CD4-positive, alpha-beta T cell treated with Interferon alpha-2 for 1 hour (primary cell): ENCODE measurements at regions not wholly inside any gene's neighbourhood (a gene's known extent, or its start where the extent isn't known, plus 50 kb on each side); places are given as distances from the start of the nearest gene placed in this dataset.
"Not testable (repeated sequence)": the region's sequence is repeated elsewhere in the genome, so short reads cannot be mapped to it uniquely, and the experiment has no call there.

Source experiments
- DNase-seq, 2 donors: peaks; one replicate each; pipeline ENCODE4 v3.0.0-alpha.2; 2020 to 2022

DNA sequence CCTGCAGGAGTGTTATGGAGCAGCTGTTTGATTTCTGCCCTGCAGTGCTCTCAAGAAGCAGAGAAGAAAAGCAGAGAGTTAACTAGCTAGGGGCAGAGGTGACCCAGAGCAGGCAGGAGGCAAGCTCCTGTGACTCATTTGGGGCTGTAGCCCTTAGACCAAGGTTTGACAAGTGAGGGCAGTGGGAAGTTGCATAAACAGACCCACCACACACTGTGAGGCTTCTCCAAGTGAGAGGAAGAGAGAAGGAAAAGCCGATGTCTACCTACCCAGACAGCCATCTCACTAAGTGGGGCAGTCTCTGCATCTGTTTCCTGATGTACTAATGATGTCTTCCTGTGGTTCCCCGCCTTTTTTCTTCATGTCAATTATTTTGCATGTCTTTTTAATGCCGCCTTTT lies 159.9 kb upstream of the NR5A2 start:
- DNase-seq, result no peak

DNA sequence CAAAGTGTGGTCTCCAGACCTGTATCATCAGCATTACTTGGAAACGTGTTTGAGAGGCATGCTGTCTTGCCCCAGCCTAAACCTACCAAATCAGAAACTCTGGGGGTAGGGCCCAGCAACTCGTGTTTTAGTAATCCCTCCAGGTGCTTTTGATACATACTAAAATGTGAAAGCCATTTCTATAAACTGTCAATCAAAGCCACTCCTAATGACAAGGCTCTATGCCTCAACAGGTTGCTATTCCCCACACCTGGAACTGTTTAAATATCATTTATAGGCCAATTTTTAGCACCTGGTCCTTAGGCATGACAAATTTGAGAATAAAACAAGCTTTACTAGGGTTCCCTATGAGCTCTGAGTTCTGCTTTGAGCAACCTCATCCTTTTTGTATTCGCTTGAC lies 158.7 kb upstream of the NR5A2 start:
- DNase-seq, result no peak

DNA sequence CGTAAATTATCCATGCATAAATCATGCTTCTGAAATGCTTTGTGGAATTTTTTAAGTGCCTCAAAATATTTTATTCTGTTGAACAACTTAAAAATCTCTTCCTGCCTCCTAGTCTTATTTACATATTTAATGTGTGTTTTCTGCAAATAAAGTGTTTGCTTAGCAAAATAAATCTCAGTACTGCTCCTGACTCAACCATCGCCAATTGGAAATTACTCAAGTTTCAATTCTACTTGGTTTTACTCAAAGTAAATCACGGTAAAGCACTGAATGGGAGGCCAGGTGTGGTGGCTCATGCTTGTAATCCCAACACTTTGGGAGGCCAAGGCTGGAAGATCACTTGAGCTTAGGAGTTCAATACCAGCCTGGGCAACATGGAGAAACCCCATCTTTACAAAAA lies 152.2 kb upstream of the NR5A2 start:
- no peak for DNase-seq

GRCh38 chr1:199875856-199876255 lies 151.7 kb upstream of the NR5A2 start:
- DNase-seq, result no peak

- DNase-seq, result no peak
Measured at GRCh38 chr1:199877526-199878384, 149.8 kb upstream of the NR5A2 start.

DNA sequence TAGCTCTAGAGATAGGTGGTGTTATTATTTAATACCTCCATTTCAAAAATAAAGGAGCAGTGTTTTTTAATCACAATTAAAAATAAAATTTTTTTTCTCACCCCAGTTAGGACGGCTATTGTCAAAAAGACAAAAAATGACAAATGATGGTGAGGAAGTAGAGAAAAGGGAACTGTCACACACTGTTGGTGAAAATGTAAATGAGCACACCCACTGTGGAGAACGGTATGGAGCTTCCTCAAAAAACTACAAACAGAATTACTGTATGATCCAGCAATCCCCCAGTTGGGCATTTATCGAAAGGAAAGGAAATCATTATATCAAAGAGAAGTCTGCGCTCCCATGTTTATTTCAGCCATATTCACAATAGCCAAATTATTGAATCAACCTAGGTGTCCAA lies 148.7 kb upstream of the NR5A2 start:
- no peak for DNase-seq

DNA sequence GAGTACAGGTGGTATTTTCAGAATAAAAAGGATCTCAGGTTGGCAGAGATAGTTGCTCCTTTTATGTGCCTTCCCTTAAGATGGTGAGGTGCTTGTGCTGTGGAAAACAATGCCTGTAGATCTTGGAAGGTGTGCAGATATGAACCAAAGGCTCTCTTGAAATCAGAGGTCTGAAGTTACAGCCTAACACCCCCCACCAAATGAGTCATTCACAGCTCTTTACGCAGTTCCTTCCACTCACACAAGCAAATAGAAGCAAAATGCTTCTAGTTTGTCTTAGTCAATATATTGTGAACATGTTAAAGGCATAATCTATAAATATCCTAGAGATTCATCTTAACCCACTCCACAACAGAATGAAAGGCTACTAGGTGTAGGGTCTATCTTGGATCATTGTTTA lies 128.9 kb upstream of the NR5A2 start:
- DNase-seq, result no peak

GRCh38 chr1:199901341-199901740 lies 126.2 kb upstream of the NR5A2 start:
- no peak for DNase-seq

- DNase-seq, result no peak
Measured at GRCh38 chr1:199907361-199907760, 120.1 kb upstream of the NR5A2 start.

DNA sequence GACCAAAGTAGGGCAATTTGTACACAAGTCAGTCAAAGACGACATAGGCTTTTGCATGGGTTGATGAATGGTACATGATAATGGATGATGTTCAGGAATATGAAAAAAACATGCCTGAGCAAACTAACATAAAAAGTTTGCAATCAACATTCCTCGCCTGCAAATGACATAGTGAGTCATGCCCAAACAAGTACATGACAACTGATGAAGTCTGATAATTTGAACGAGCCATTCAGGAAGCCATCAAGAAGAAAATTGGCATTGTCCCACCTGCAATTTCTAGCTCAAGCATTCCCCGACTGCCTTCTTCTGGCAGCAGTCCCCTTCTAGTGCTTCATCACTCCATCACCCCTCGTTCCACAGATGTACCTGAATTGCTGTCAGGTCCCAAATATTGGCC lies 118.4 kb upstream of the NR5A2 start:
- no peak for DNase-seq

GRCh38 chr1:199913318-199913717 lies 114.2 kb upstream of the NR5A2 start:
- DNase-seq, result no peak

DNA sequence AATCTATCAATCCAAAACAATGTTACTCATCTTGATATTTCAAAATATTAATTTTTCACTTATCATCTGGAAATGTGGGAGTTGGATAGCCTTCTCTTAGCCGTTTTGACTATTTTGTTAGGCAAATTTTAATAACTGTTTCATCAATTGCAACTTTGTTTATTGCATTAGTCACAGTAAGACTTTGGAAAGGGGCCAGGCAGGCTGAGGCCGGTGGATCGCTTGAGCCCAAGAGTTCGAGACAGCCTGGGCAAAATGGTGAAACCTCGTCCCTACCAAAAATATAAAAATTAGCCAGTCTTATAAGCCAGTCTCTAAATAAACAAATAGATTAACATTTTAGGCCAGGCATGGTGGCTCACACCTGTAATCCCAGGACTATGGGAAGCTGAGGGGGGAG lies 113.0 kb upstream of the NR5A2 start:
- no peak for DNase-seq

GRCh38 chr1:199918196-199918769 lies 109.2 kb upstream of the NR5A2 start:
- DNase-seq, result no peak

DNA sequence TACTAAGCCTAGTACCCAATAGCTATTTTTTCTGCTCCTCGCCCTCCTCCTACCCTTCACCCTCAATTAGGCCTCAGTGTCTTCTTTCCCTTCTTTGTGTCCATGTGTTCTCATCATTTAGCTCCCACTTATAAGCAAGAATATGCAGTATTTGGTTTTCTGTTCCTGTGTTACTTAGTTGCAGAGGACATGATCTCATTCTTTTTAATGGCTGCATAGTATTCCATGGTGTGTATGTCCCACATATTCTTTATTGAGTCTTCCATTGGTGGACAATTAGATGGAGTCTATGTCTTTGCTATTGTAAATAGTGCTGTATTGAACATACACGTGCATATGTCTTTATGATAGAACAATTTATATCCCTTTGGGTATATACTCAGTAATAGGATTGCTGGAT lies 106.9 kb upstream of the NR5A2 start:
- DNase-seq, result no peak

DNA sequence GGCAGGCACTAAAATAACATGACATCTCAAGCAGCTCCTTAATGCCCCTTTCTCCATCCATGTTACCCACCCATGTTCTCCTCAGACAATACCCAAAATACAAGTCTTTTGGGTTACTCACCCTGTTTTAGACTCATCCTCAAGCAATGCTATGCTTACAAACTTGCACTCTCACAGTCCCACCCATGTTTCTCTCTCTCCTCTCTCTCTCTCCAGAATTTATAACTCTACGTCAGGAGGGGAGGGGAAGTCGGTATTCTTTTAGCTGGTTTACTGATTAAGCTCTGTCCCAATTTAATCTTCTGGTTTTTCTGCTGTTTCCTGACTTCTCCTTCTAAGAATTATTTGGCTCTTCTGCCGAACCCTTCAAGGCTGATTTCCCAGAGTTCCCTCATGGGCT lies 98.0 kb upstream of the NR5A2 start:
- no peak for DNase-seq

DNA sequence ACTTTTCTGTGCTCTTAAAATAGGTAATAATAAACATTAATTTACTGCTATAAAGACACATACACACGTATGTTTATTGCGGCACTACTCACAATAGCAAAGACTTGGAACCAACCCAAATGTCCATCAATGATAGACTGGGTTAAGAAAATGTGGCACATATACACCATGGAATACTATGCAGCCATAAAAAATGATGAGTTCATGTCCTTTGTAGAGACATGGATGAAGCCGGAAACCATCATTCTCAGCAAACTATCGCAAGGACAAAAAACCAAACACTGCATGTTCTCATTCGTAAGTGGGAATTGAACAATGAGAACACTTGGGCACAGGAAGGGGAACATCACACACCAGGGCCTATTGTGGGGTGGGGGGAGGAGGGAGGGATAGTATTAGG lies 97.4 kb upstream of the NR5A2 start:
- not testable (repeated sequence) for DNase-seq

DNA sequence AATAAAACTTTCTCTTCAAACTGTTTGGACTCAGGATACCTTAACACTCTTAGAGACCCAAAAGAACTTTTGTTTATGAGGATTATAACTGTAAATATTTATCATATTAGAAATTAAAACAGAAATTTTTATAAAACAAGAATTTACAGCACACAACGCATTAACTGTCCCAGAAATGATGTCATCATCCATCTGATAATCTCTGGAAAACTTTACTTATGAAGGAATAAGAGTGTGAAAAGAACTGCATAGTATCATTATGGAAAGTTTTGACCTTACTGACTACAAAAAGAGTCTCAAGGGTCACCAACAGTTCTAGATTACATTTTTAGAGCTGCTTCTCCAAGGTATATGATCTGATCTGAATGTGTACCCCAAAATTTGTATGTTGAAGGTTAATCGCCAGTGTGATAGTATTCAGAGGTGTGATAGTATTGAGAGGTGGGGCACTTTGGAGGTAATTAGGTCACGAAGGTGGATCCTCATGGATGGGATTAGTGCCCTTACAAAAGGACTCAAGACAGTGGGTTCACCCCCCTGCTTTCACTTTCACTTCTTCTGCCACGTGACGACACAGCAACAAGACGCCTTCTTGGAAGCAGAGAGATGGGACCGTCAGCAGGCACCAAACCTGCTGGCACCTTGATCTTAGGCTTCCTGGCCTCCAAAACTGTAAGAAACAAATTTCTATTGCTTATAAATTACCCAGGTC lies 95.7 kb upstream of the NR5A2 start:
- peak; percentile 45 to 52 for DNase-seq

DNA sequence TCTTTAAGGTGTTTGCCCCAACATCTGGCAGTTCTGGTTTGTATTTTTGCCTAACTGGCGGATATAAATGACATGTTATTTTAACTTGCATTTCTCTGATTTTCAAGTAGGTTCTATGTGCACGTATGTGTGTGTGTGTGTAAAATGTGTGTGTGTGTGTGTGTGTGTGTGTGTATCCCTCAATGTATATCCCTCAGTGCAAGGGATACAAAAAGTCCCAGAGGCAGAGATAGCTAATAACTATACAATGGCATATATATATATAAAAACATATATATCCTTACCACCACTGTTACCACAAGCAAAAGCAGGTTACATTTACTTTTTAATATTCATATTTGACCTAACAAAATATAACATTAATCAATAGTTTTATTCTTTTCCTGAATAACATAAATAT lies 95.0 kb upstream of the NR5A2 start:
- no peak for DNase-seq

DNA sequence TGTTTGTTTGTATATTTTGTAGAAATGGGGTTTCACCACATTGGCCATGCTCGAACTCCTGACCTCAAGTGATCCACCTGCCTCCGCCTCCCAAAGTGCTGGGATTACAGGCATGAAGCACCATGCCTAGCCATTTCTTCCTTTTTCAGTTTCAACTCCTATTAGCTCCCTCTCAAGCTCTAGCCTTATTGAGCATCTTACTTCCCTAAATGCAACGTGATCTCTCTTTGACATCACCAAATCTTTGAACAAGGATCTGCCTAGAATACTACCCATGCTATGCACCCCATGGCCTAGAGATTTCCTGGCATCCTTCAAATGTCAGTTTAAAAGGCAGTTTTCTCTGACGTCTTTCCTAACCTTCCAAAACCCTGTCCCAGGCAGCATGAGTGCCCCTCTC lies 91.1 kb upstream of the NR5A2 start:
- DNase-seq, result no peak

GRCh38 chr1:199937161-199937560 lies 90.3 kb upstream of the NR5A2 start:
- DNase-seq, result no peak

- DNase-seq, result no peak
Measured at GRCh38 chr1:199937661-199938060, 89.8 kb upstream of the NR5A2 start.

DNA sequence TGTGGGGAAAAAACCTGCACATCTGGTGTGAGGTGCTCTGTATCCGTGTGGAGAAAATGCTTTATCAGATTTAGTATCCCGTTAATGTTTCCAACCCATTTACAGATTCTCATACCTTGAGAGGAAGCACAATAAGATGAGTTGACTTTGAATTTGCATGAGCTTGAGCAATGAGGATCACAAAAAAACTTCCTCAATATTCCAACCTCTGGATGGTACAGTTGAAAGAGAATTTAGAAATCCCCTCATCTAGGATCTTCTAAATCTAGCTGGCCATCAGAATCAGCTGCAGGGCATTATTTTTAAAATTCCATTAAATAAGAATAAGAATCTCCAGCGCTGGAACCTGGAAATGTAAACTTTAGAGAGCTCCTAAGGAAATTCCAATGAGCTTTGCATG lies 82.5 kb upstream of the NR5A2 start:
- DNase-seq, result no peak

DNA sequence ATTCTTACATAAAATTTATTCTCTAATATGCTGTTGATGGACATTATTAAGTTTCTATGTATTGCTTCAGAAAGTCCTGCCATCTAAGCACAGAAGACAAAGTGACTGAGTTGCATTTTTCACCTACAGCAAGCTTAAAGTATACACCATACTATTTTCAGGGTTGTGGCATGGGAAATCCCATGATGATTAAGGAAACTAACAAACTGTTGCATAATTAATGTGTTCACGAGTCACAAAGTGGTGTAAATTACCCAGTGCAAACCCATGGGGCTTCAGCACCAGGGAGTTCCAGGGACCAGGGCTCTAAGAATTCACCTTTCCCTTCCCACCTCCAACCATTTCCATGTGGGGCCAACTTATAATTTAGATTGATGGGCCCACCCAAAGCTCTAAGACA lies 81.9 kb upstream of the NR5A2 start:
- no peak for DNase-seq
